Sigmoid colon (tissue), 6 donors: ENCODE measurements at regions not wholly inside any gene's neighbourhood (a gene's known extent, or its start where the extent isn't known, plus 50 kb on each side); places are given as distances from the start of the nearest gene placed in this dataset.

Experiments used
- DNase-seq: peaks from one replicate; pipeline ENCODE4 v3.0.0-alpha.2; 2019
- H3K27ac ChIP-seq, 4 donors: fragments of 200-600 bp; sonication (generic); one replicate each; pipeline ENCODE4 v1.5.1; 2016 to 2019; ENCODE audit warnings: mild to moderate bottlenecking in 1 of 4
- H3K27me3 ChIP-seq, 3 donors: fragments of 200-600 bp; sonication (generic); one replicate each; pipeline ENCODE4 v1.5.1; 2019; ENCODE audit warnings: mild to moderate bottlenecking in 1 of 3
- H3K36me3 ChIP-seq, 4 donors: fragments of 200-600 bp; sonication (generic); one replicate each; pipeline ENCODE4 v1.5.1; 2016 to 2019
- H3K4me1 ChIP-seq, 4 donors: fragments of 200-600 bp; sonication (generic); one replicate each; pipeline ENCODE4 v1.5.1; 2017 to 2019
- H3K4me3 ChIP-seq, 4 donors: fragments of 200-600 bp; sonication (generic); one replicate each; pipeline ENCODE4 v1.5.1; 2017 to 2019; ENCODE audit warnings: mild to moderate bottlenecking in 2 of 4, moderate library complexity in 1 of 4
- H3K9me3 ChIP-seq, 4 donors: fragments of 200-600 bp in 3 of 4; sonication (generic) in 3 of 4; one replicate each; pipeline versions ENCODE4 v1.5.1 to v1.6.1; 2013 to 2019
- CTCF ChIP-seq, 4 experiments: fragments of 450-650 bp in 3 of 4; fragments of 200-600 bp in 1 of 4; IDR thresholded peaks; one replicate each; pipeline ENCODE4 v1.5.1; 2016 to 2019; ENCODE audit warnings: antibody characterized with exemption in 4 of 4, mild to moderate bottlenecking in 3 of 4, moderate library complexity in 2 of 4
- EP300 ChIP-seq, 4 donors: sonication (generic); formaldehyde crosslinking; IDR thresholded peaks; one replicate each; pipeline ENCODE4 v1.6.1; 2017; ENCODE audit warnings: antibody characterized with exemption in 4 of 4
- POLR2A ChIP-seq, 2 donors: fragments of 450-650 bp; IDR thresholded peaks; one replicate each; pipeline ENCODE4 v1.6.1; 2016; ENCODE audit warnings: antibody characterized with exemption in 2 of 2, mild to moderate bottlenecking in 2 of 2, moderate library complexity in 2 of 2
- POLR2AphosphoS5 ChIP-seq, 4 donors: sonication (generic); formaldehyde crosslinking; IDR thresholded peaks; one replicate each; pipeline ENCODE4 v1.6.1; 2017; ENCODE audit warnings: antibody characterized with exemption in 4 of 4
- WGBS, 2 donors: extraction: QIAGEN DNeasy Blood & Tissue Kit; methylation state at CpG; one replicate each; pipeline ENCODE4 v1.1.7; 2013; 5-methylcytosine and 5-hydroxymethylcytosine counted together
- intact Hi-C: fragments of 100-400 bp; cut with DNase I; formaldehyde crosslinking; loops from one replicate; pipeline ENCODE4 v1.15.1; 2023
- donor health status: healthy with polysubstance abuse.
- donor health status: healthy.

DNA sequence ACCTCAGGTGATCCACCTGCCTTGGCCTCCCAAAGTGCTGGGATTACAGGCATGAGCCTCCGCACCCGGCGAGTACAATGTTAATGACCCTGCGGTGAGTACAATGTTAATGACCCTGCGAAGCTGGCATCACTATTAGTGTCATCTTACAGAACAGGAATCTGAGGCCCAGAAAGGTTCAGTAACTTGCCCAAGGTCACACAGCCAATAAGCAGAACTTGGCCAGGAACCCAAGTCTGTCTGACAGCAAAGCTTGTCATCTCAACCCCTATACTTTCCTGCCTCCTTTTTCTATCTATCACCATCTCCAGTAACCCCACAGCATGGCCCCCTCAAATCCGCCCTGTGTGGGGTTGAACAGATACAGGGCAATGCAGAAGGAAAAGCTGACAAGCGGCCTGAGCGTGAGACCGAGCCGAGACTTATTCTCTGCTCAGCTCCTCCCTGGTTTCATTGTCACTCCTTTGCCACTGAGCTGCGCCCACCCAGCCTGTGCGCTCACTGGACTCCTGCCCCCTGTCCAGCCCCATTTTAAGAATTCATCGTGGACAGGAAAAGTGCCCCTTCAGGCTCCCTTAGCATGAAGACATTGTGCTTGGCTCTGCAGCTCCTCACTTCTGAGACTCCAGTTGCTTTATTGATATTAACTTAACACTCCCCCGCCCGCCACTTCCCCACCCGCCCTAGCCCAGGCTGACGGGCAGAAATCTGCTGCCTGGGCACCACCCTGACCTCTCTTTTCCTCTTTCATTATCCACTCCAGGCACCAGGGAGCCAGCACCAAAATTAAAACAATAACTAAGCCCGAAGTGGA, 58.1 kb upstream of the LBX1 start:
- TF ChIP-seq EP300 (IDR thresholded peaks at IDR 0.05) = no peak
- no peak for TF ChIP-seq POLR2A (IDR thresholded peaks at IDR 0.05)
- TF ChIP-seq CTCF (IDR thresholded peaks at IDR 0.05) = no peak
- TF ChIP-seq POLR2AphosphoS5 (IDR thresholded peaks at IDR 0.05) = no peak
- DNase-seq = no peak
- Histone ChIP-seq H3K36me3 (no peaks in the 10 kb centered on the region), H3K27me3 (peaks cover 21 to 100% (median 85%) of the 10 kb centered on the region in 3 donors), H3K4me3 (no peak overlapping the region), H3K27ac (no peak overlapping the region), H3K9me3 (no peaks in the 10 kb centered on the region), H3K4me1 (peaks cover 0 to 24% (median 20%) of the 10 kb centered on the region in 4 donors)
- intact Hi-C loops = no loop called here
- WGBS, 2 donors = 15 to 25% methylated on average over 18 of the region's 18 CpGs

DNA sequence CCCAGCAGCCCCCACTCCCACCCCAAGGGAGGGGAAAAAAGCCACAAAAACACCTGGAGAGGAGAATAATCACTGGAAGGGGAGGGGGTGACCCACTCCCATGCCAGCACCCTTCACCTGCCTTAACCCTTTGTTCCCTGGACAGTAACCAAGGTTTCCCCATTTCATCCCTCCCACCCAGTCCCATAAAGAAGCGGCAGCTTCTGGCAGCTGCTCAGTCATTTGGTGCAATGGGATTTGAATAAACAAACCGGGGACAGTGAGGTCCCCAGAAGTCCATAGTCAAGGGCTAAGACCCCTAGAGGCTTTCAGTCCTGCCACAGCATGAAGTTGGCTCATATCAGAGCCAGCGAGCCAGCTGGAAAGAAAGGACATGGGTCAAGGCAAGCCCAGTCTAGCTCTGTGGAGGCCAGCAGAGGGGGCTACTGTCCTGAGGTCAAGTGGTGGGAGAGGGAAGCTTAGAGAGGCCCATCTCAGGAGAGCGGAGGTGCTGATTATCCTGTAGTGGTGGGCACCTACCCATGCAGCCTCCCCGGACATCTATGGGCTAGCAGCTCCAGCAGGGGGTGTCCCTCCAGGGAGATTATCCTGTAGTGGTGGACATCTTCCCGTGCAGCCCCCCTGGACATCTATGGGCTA, 58.9 kb upstream of the LBX1 start:
- intact Hi-C loops = no loop called here
- DNase-seq = no peak
- Histone ChIP-seq H3K36me3 (no peaks in the 10 kb centered on the region), H3K9me3 (no peaks in the 10 kb centered on the region), H3K27me3 (peaks cover 27 to 100% (median 87%) of the 10 kb centered on the region in 3 donors), H3K4me3 (no peak overlapping the region), H3K4me1 (peaks cover 0 to 31% (median 26%) of the 10 kb centered on the region in 4 donors), H3K27ac (no peak overlapping the region)
- 30 to 37% methylated on average over 6 of the region's 6 CpGs for WGBS, 2 donors
- TF ChIP-seq CTCF (IDR thresholded peaks at IDR 0.05) = peak in 1 of 4 experiments; percentile 13
- no peak for TF ChIP-seq EP300 (IDR thresholded peaks at IDR 0.05)
- TF ChIP-seq POLR2A (IDR thresholded peaks at IDR 0.05) = no peak
- TF ChIP-seq POLR2AphosphoS5 (IDR thresholded peaks at IDR 0.05) = no peak

DNA sequence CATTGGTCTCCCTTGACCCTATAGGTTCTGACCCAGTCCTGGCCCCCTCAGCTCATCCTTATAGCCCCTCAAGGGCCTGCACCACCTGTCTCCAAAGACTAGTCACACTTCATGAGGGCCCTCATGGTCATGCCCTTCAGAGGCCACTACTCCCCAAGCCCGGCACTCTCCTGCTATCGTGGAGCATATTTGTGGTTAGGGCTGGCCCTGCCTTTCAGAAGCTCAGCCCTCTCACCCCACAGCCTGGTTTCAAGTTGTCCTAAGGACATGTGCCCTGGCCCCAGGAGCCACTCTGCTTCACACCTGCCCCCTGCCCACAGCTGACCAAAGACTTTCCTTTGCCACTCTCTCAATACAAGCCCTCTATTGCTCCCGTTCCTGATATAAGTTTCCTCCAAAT, 60.3 kb upstream of the LBX1 start:
- Histone ChIP-seq H3K27ac (no peak overlapping the region), H3K9me3 (no peaks in the 10 kb centered on the region), H3K27me3 (peaks cover 21 to 99% (median 77%) of the 10 kb centered on the region in 3 donors), H3K4me3 (no peak overlapping the region), H3K4me1 (peaks cover 0 to 24% (median 19%) of the 10 kb centered on the region in 4 donors), H3K36me3 (no peaks in the 10 kb centered on the region)
- TF ChIP-seq POLR2A (IDR thresholded peaks at IDR 0.05) (no peak), POLR2AphosphoS5 (IDR thresholded peaks at IDR 0.05) (no peak), EP300 (IDR thresholded peaks at IDR 0.05) (no peak), CTCF (IDR thresholded peaks at IDR 0.05) (no peak)
- DNase-seq = no peak
- WGBS, 2 donors = 77 to 81% methylated on average over 3 of the region's 3 CpGs
- intact Hi-C loops = no loop called here

GRCh38 chr10:101290431-101290830, 61.2 kb upstream of the LBX1 start:
- WGBS, 2 donors = 51 to 68% methylated on average over 10 of the region's 10 CpGs
- Histone ChIP-seq H3K27ac (no peak overlapping the region), H3K36me3 (no peaks in the 10 kb centered on the region), H3K4me1 (peaks cover 0 to 22% (median 18%) of the 10 kb centered on the region in 4 donors), H3K9me3 (no peaks in the 10 kb centered on the region), H3K4me3 (no peak overlapping the region), H3K27me3 (peaks cover 15 to 97% (median 77%) of the 10 kb centered on the region in 3 donors)
- no peak for DNase-seq
- intact Hi-C loops = loop anchor here (5.0 to 10.0 kb wide), 2 partner anchors 78 to 174 kb away; no protein-coding TSS in a partner anchor
- TF ChIP-seq CTCF (IDR thresholded peaks at IDR 0.05) = no peak
- TF ChIP-seq POLR2A (IDR thresholded peaks at IDR 0.05) = no peak
- no peak for TF ChIP-seq POLR2AphosphoS5 (IDR thresholded peaks at IDR 0.05)
- no peak for TF ChIP-seq EP300 (IDR thresholded peaks at IDR 0.05)
